ENCODE measurements at regions not wholly inside any gene's neighbourhood (a gene's known extent, or its start where the extent isn't known, plus 50 kb on each side); places are given as distances from the start of the nearest gene placed in this dataset.
"Not testable (repeated sequence)": the region's sequence is repeated elsewhere in the genome, so short reads cannot be mapped to it uniquely, and the experiment has no call there.

GRCh38 chr9:124122813-124123462, 111.4 kb downstream of the LHX2 start:
- in situ Hi-C loops (cut with HindIII; ENCODE audit: low pct_unique_long_range_greater_than_20kb, low sequenced_read_pairs) = no loop called here

GRCh38 chr9:124123621-124124020, 112.1 kb downstream of the LHX2 start:
- in situ Hi-C loops (cut with HindIII; ENCODE audit: low pct_unique_long_range_greater_than_20kb, low sequenced_read_pairs); DNase-seq (ENCODE audit: low read depth, low spot score): not testable (repeated sequence)

More at GRCh38 chr9:124122813-124123462, 111.4 kb downstream of the LHX2 start:
- peak; percentile 65 for DNase-seq (ENCODE audit: low read depth, low spot score)

- DNase-seq (ENCODE audit: low read depth, low spot score) = no peak
- in situ Hi-C loops (cut with HindIII; ENCODE audit: low pct_unique_long_range_greater_than_20kb, low sequenced_read_pairs) = no loop called here
Observed at GRCh38 chr9:124124729-124125650, 113.4 kb downstream of the LHX2 start.

- DNase-seq (ENCODE audit: low read depth, low spot score) = no peak
- in situ Hi-C loops (cut with HindIII; ENCODE audit: low pct_unique_long_range_greater_than_20kb, low sequenced_read_pairs) = no loop called here
Observed at GRCh38 chr9:124125651-124125977, 114.0 kb downstream of the LHX2 start.

DNA sequence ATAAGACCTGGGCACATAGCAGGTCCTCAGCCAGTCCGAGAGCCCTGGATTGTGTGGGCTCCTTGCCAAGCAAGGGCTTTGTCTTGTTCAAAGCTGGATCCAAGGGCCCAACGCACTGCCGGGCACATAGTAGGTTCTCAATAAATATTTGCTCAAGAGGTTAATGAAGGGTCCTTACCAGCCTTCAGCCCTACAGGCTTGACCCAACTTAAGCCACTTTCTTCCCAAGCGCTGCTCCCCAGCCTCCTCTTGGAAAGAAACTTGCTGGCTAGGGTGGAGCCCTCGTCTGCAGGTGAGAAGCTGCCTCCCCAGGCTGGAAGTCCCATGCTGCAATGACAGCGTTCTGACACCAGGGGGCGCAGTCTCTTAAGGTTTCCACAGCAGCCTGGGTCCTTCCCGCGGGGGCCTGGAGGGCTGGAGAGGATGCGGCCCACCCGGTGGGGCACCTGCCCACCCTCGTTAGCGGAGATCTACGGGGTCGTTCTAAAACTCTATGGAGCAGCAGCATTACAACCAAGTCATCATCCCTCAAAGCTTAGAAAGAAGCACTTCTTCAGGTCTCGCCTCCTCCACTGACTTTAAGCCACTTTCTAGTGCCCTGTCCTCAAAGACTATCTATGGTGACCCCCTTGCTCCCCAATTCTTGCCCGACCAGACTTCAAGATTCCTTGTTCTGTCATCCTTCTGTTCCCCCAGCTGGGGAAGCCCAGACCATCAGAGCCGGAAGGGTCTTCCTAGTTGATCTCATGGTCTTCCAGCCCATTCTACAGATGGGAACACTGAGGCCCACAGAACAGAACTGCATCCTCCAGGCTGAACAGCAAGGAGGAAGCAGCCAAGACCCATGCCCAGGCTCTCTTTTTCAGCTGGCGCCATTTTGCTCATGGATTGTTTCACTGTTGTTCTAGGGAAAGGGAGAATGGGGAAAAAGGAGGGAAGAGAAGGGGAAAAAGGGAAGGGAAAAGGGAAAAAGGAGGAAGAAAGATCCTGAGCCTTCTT, 115.4 kb downstream of the LHX2 start:
- in situ Hi-C loops (cut with HindIII; ENCODE audit: low pct_unique_long_range_greater_than_20kb, low sequenced_read_pairs) = no loop called here
- peak; percentile 79 for DNase-seq (ENCODE audit: low read depth, low spot score)

DNA sequence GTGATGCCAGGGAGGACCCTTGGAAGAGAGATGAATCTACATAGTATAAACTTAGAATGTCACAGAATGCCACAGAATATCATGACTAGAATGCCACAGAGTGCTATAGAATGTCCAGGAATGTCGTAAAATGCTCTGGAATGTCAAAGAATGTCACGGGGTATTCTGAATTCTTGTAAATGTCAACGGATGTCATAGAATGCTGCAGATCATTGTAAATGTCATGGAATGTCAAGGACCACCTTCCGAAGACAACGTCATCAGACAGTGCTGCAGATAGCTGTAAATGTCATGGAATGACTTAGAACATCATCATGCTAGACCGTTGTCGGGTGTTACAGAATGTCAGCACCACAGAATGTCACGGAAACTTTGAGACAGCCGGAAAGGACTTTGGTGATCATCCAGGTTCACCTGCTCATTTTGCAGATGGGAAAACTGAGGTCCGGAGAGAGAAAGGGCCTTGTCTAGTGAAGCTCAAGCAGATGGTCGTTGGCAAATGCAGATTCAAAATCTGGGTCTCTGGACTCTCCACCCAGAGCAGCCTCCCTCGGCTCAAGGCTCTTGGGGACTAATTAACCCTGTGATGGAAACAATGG, 117.1 kb downstream of the LHX2 start:
- peak; percentile 52 for DNase-seq (ENCODE audit: low read depth, low spot score)
- in situ Hi-C loops (cut with HindIII; ENCODE audit: low pct_unique_long_range_greater_than_20kb, low sequenced_read_pairs) = no loop called here

- in situ Hi-C loops (cut with HindIII; ENCODE audit: low pct_unique_long_range_greater_than_20kb, low sequenced_read_pairs) = no loop called here
- no peak for DNase-seq (ENCODE audit: low read depth, low spot score)
Observed at GRCh38 chr9:124130277-124131075, 118.9 kb downstream of the LHX2 start.

DNA sequence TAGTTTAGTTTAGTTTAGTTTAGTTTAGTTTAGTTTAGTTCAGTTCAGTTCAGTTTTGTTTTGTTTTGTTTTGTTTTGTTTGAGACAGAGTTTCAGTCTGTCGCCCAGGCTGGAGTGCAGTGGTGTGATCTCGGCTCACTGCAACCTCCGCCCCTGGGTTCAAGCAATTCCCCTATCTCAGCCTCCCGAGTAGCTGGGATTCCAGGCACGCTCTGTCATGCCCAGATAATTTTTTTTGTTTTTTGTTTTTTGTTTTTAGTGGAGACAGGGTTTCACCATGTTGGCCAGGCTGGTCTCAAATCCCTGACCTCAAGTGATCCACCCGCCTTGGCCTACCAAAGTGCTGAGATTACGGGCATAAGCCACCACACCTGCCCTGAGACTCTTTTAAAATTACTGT, 120.0 kb downstream of the LHX2 start:
- DNase-seq (ENCODE audit: low read depth, low spot score); in situ Hi-C loops (cut with HindIII; ENCODE audit: low pct_unique_long_range_greater_than_20kb, low sequenced_read_pairs): not testable (repeated sequence)

DNA sequence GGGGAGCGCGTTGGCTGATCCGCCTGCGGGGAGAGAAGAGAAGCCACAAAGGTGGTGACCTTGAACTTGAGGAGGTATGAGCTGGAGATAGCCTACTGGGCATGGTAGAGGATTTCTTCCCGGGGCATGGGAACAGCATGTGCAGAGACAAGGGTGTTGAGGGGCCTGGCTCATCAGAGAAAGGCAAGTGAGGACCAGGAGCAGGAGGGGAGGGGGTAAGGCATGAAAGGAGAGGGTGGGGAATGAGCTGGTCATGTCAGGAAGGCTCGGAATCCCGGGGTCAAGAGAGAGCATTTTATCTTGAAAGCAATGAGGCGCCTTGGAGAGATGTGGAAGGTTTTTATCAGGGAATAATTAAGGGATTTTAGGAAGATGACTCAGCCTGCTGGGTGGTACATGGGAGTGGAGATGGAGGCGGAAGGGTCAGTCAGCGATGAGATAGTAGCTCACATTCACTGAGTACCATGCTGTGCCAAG, 121.1 kb downstream of the LHX2 start:
- in situ Hi-C loops (cut with HindIII; ENCODE audit: low pct_unique_long_range_greater_than_20kb, low sequenced_read_pairs) = no loop called here

DNA sequence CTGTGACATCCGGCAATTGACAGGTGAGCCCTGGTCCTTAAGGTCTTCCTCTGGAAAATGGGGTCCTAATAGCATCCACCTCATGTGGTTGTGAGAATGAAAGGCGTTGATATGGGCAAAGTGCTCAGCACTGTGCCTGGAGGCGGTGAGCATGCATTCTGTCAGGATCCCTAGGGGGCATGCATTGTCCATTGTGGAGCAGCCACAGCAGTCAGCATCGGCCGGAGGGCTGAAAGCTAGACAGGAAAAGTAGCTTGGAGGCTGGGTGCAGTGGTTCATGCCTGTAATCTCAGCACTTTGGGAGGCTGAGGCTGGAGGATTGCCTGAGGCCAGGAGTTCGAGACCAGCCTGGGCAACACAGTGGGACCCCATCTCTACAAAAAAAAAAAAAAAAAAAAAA, 122.2 kb downstream of the LHX2 start:
- peak; percentile 77 for DNase-seq (ENCODE audit: low read depth, low spot score)
- in situ Hi-C loops (cut with HindIII; ENCODE audit: low pct_unique_long_range_greater_than_20kb, low sequenced_read_pairs) = no loop called here

More for the DNA sequence above, 121.1 kb downstream of the LHX2 start:
- no peak for DNase-seq (ENCODE audit: low read depth, low spot score)

DNA sequence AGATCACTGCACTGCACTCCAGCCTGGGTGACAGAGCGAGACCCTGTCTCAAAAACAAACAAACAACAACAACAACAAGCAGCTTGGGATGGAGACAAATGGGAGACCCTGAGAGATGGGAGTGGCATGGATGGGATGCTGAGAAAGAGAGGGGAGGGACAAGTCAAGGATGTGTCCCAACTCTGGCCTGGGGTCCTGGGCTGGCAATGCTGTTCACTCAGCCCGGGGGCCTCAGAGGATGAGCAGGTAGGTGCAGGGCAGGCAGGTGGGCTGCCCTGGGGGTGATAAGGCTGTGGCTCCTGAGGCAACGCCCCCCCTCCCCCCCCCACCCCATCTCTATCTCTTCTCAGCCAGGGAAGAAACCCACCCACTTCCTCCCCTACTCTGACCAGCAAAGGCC, 123.0 kb downstream of the LHX2 start:
- in situ Hi-C loops (cut with HindIII; ENCODE audit: low pct_unique_long_range_greater_than_20kb, low sequenced_read_pairs) = no loop called here
- DNase-seq (ENCODE audit: low read depth, low spot score) = no peak

- in situ Hi-C loops (cut with HindIII; ENCODE audit: low pct_unique_long_range_greater_than_20kb, low sequenced_read_pairs) = no loop called here
- DNase-seq (ENCODE audit: low read depth, low spot score) = no peak
Observed at GRCh38 chr9:124135813-124136365, 121.9 kb upstream of the NEK6 start.

GRCh38 chr9:124137009-124137943, 120.5 kb upstream of the NEK6 start:
- no peak for DNase-seq (ENCODE audit: low read depth, low spot score)
- in situ Hi-C loops (cut with HindIII; ENCODE audit: low pct_unique_long_range_greater_than_20kb, low sequenced_read_pairs) = no loop called here

DNA sequence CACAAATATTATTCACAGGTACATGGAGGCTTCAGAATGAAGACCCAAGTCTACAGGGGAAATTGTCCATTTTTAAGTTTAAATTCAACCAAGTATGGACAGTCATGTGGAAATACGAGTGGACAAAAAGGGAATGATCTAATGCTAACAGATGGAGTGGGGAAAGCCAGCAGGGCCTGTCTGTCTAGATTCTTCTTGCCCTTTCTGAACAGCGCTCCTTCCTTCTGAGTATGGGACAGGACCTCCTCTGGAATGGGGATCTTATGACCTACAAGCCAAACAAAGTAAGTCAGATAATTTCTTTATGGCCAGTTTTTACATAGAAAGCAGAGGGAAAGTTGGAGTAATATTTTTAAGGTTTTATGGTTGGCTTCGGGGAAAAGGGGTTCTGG, 119.8 kb upstream of the NEK6 start:
- in situ Hi-C loops (cut with HindIII; ENCODE audit: low pct_unique_long_range_greater_than_20kb, low sequenced_read_pairs) = no loop called here
- no peak for DNase-seq (ENCODE audit: low read depth, low spot score)

GRCh38 chr9:124139001-124139400, 118.7 kb upstream of the NEK6 start:
- DNase-seq (ENCODE audit: low read depth, low spot score) = no peak
- in situ Hi-C loops (cut with HindIII; ENCODE audit: low pct_unique_long_range_greater_than_20kb, low sequenced_read_pairs) = no loop called here
